ENCODE measurements at regions not wholly inside any gene's neighbourhood (a gene's known extent, or its start where the extent isn't known, plus 50 kb on each side); places are given as distances from the start of the nearest gene placed in this dataset.

DNA sequence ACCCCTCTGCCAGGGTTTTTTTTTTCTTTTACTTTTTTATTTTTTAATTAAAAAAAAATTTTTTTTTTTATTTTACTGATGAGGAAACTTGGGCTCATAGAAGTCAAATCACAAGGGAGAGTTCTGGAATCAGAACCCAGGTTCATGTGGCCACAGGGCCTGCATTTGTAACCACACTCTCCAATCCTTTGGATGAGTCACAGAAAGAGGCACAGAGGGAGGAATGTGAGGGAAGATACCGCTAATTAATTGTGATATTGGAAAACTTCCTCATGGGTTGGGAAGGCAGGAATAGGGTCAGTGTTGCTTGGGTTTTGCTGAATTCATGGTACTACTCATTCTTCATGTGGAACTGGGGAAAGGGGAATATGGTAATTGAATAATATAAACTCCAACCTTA, 132.9 kb upstream of the SLC6A11 start:
- in situ Hi-C loops (cut with HindIII; ENCODE audit: low pct_unique_long_range_greater_than_20kb, low sequenced_read_pairs): no loop called here

DNA sequence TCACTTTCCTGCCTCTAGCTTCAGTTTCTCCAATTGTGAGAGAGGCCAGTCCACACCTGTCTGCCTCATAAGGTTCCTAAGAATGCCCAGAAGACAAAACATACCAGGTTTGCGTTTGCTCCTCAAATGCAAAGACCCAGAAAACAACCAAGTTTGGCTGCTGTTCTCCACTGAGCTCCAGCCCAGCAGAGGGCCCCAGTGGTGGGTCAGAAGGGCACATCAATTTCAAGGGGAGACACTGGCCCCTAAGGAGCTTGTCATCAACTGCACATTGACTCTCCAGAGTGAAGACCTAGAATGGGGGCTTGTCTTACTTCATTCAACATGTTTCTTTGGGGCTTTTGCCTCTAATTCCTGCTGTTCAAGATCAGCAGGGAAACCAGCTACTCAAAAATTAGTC, 127.9 kb upstream of the SLC6A11 start:
- ChIA-PET CTCF (no interaction called here), POLR2A (no interaction called here)
- no peak for ATAC-seq
- Histone ChIP-seq H3K27ac (ENCODE audit: low read length) (no peak overlapping the region), H3K27me3 (ENCODE audit: control insufficient read depth, insufficient read depth, low read length) (peaks cover 2% of the 10 kb centered on the region; the same call in 1 of the 2 replicates), H3K4me1 (ENCODE audit: control insufficient read depth, insufficient read depth, low read length) (no peaks in the 10 kb centered on the region), H3K36me3 (ENCODE audit: control insufficient read depth, insufficient read depth, low read length) (no peaks in the 10 kb centered on the region), H3K4me3 (ENCODE audit: low read depth in 2 of 2, low read length in 2 of 2) (no peak overlapping the region), H3K9me3 (ENCODE audit: control insufficient read depth, insufficient read depth, low read depth, low read length) (no peaks in the 10 kb centered on the region)
- intact Hi-C loops (cut with micrococcal nuclease; ENCODE audit: unreplicated experiment) (no loop called here), in situ Hi-C loops (cut with HindIII; ENCODE audit: low pct_unique_long_range_greater_than_20kb, low sequenced_read_pairs) (no loop called here)
- TF ChIP-seq, protein P1, sequence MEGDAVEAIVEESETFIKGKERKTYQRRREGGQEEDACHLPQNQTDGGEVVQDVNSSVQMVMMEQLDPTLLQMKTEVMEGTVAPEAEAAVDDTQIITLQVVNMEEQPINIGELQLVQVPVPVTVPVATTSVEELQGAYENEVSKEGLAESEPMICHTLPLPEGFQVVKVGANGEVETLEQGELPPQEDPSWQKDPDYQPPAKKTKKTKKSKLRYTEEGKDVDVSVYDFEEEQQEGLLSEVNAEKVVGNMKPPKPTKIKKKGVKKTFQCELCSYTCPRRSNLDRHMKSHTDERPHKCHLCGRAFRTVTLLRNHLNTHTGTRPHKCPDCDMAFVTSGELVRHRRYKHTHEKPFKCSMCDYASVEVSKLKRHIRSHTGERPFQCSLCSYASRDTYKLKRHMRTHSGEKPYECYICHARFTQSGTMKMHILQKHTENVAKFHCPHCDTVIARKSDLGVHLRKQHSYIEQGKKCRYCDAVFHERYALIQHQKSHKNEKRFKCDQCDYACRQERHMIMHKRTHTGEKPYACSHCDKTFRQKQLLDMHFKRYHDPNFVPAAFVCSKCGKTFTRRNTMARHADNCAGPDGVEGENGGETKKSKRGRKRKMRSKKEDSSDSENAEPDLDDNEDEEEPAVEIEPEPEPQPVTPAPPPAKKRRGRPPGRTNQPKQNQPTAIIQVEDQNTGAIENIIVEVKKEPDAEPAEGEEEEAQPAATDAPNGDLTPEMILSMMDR (IDR thresholded peaks at IDR 0.05): peak; percentile 17
- TF ChIP-seq, protein P2, sequence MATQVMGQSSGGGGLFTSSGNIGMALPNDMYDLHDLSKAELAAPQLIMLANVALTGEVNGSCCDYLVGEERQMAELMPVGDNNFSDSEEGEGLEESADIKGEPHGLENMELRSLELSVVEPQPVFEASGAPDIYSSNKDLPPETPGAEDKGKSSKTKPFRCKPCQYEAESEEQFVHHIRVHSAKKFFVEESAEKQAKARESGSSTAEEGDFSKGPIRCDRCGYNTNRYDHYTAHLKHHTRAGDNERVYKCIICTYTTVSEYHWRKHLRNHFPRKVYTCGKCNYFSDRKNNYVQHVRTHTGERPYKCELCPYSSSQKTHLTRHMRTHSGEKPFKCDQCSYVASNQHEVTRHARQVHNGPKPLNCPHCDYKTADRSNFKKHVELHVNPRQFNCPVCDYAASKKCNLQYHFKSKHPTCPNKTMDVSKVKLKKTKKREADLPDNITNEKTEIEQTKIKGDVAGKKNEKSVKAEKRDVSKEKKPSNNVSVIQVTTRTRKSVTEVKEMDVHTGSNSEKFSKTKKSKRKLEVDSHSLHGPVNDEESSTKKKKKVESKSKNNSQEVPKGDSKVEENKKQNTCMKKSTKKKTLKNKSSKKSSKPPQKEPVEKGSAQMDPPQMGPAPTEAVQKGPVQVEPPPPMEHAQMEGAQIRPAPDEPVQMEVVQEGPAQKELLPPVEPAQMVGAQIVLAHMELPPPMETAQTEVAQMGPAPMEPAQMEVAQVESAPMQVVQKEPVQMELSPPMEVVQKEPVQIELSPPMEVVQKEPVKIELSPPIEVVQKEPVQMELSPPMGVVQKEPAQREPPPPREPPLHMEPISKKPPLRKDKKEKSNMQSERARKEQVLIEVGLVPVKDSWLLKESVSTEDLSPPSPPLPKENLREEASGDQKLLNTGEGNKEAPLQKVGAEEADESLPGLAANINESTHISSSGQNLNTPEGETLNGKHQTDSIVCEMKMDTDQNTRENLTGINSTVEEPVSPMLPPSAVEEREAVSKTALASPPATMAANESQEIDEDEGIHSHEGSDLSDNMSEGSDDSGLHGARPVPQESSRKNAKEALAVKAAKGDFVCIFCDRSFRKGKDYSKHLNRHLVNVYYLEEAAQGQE (IDR thresholded peaks at IDR 0.05; ENCODE audit: insufficient read depth in 1 of 2, low read depth in 2 of 2, low read length in 1 of 2): no peak
- no TSS peak for BruUV-seq (replicated peaks)
- DNase-seq (ENCODE audit: low read depth, low spot score): no peak

More for the DNA sequence above, 132.9 kb upstream of the SLC6A11 start:
- intact Hi-C loops (cut with micrococcal nuclease; ENCODE audit: unreplicated experiment): no loop called here
- H3K4me3 ChIP-seq (ENCODE audit: low read depth in 2 of 2, low read length in 2 of 2): no peak overlapping the region
- no peaks in the 10 kb centered on the region for H3K9me3 ChIP-seq (ENCODE audit: control insufficient read depth, insufficient read depth, low read depth, low read length)
- CTCF ChIA-PET: no interaction called here
- H3K27ac ChIP-seq (ENCODE audit: low read length): no peak overlapping the region
- H3K4me1 ChIP-seq (ENCODE audit: control insufficient read depth, insufficient read depth, low read length): no peaks in the 10 kb centered on the region
- BruUV-seq (replicated peaks): no TSS peak
- no peaks in the 10 kb centered on the region for H3K36me3 ChIP-seq (ENCODE audit: control insufficient read depth, insufficient read depth, low read length)
- TF ChIP-seq SIN3A (IDR thresholded peaks at IDR 0.05; ENCODE audit: borderline replicate concordance, insufficient read depth, low read depth, low read length) (no peak), POLR2AphosphoS5 (IDR thresholded peaks at IDR 0.05; ENCODE audit: low read depth, low read length) (no peak)
- TF ChIP-seq, protein P1 (IDR thresholded peaks at IDR 0.05): no peak
- DNase-seq (ENCODE audit: low read depth, low spot score) (no peak), ATAC-seq (no peak)
- H3K27me3 ChIP-seq (ENCODE audit: control insufficient read depth, insufficient read depth, low read length): peaks cover 2% of the 10 kb centered on the region; the same call in 1 of the 2 replicates
- POLR2A ChIA-PET: interaction anchor here (0.5 kb wide), 1 partner anchor 9 kb away, joined by 9 read pairs; no protein-coding TSS in a partner anchor
